HG03565 (cell line): ENCODE measurements at regions not wholly inside any gene's neighbourhood (a gene's known extent, or its start where the extent isn't known, plus 50 kb on each side); places are given as distances from the start of the nearest gene placed in this dataset.

Source experiments
- ATAC-seq: cut with Tn5 transposase; IDR thresholded peaks from one replicate; pipeline ENCODE4 v1.9.1; 2021; ENCODE audit warnings: mild to moderate bottlenecking, moderate library complexity; ENCODE audit not compliant: unreplicated experiment

DNA sequence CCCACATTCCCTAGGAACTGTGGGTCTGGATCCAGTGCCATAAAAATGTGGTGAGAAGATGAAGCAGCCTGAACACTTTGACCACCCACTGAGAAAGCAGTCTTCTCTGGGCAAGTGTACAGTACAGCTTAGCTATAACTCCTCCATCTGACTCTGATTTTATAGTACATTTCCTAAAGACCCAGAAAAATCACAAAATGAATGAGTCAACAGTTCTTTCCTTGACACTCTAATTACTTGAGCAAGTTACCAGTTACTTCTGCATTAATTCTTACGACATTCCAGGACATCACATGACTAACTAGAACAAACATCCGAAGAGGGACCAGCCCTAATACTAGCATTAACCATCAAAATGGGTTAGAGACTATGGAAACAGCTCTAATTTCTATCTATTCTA, 148.1 kb upstream of the PEX5L start:
- ATAC-seq: no peak

DNA sequence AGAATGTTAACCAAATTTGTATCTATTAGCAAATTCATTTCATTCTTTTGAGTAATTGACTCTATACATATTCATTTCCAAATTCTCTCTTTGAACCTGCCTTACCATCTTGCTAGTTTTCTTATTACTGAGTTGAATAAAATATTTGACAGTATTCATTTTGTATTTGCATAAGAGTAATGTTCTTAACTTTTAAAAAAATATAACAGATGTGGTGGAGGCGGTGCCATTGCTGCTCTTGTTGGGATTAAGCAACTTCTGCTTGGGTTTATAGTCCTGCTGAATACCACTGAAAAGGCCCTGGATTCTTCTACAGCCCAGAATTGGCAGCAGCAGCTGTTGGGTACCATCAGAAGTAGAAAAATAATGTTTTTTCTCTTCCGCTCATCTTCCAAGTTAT, 148.9 kb upstream of the PEX5L start:
- no peak for ATAC-seq

DNA sequence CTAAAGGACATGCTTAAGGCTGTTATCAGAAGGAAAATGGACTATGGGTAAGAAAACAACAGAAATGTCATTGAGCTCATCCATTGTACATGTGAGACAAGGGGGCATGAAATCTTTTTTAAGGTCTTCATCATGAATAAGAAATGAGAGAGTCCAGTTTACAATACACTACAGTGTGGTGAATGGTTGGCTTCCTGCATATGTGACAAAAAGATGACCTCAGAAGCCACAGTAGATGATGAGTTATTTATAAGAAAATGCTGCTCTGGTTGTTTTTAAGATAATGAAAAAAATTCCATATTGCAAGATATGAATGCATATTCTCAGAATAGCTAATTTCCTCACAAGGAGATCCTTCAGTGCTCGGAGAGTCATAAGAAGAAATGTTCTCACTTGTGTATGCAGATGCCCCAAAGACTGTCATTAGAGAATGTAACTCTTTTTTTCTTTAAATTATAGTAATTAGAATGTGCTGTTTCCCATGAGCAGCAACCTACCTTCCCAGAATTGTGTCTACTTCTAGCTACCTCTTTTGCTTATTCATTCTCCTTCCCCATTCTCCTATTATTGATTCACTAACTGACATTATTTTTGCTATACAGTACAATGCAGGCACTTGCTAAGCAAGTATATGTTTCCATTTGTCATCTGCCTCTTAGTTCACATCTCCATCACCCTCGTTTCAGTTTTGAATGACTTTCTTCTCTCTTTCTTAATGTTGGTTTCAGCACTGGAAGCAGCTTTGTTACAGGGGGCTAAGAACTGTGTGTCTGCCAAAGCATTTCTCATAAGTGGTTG, 152.0 kb upstream of the PEX5L start:
- ATAC-seq: peak; percentile 78

DNA sequence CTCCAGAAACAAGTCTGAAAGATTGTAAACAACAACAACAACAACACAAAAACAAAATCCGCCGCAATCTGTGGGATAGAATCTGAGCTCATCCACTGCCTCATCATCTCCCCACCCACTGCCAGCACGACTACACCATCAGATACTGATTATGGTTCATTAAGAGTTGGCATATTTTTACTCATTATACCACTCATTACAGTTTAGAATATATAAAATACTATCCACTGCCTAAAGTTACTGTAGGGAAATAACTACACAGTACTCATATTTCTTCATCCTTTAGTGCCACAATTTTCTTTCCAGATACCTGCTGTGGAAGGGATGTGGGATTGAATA, 152.5 kb upstream of the PEX5L start:
- no peak for ATAC-seq

DNA sequence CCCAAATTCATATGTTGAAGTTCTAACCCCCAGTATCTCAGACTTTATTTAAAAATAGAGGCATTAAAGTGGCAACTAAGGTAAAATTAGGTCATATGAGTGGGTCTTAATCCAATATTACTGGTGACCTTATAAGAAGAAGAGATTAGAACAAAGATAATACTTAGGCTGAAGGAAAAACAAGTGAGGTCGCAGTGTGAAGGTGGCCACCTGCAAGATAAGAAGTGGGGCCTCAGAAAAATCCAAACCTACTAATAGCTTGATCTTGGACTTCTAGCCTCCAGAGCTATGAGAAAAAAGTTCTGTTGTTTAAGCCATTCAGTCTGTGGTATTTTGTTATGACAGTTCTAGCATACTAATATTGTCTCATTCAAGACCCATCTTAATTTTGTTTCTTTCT, 159.9 kb upstream of the PEX5L start:
- ATAC-seq: no peak

DNA sequence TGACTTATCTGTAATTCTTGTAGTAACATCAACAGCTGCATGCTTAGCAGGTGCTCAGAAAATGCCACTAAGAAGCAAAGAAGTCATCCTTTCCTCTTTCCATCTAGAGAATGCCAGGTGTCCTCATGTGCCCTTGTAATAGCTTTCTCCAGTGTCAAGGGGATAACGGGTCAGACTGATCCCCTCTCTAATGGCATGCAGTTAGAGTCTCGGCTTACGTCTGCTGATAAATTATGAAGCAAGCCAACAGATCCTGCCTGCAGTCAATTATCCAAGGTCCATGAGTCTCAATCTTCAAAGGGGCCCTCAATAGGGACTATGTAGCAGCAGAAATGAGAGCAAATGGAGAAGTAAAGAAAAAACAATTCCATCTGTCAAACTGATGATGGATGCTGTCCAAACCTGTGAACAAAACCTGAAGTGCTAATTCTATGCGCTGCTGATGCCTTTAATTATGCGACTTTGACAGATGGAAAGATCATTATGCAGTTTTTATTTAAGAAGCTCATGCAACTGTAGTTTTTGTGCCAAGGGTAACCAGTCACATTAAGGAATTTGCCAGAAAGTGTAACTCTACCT, 162.8 kb upstream of the PEX5L start:
- ATAC-seq: no peak

DNA sequence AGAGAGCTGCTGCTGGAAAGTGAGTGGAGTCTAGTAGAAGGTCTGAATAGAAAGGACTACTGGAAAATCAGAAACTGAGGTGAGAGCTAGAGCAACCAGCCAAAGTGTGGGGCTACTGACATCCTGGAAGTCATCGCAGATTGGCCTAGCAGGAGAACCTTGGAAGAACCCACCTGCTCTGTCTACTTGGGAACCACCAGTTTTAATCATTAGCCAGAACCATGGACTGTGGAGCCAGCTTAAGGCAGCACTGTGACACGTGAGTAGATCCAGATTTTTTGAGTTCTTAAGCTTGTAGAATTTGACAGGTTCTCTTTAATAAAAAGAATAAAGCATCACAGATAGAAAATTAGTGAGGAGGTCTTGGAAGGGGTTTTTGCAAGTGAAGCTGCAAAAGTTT, 179.1 kb upstream of the PEX5L start:
- no peak for ATAC-seq

DNA sequence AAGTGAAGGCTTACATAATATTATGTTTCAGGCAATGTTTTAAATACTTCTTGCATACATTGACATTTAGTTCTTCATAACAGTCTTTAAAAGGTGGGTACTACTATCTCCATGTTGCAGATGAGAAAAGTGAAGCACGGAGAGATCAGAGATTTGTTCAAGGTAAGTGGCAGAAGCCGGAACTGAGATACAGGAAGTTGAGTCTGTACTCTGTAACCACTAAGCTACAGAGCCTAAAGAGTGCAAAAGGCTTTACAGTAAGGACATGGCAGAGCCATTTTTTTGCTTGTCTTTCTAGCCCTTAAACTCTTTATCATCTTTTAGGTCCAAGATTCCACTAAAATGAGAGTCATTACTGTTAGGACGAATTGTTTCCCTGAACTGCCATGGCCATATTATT, 186.5 kb upstream of the PEX5L start:
- ATAC-seq: no peak

DNA sequence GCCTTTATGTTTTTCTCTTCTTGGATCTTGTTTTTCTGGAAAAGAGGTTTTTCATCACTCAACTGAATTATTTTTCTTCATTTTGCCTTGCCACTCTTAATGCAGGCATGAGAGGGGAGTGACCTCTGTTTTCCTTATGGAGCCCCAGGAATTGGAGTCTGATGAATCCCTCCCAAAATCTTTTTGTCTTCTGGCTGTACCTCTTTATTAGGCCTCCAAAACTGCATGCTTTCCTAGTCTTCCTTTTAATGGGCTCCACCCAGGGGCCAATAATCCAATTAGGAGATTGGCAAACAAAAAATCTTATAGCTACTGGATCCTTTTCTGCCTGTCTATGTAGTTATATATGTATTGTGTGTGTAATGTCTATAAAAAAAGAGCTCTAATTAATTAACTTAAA, 192.4 kb upstream of the PEX5L start:
- no peak for ATAC-seq

DNA sequence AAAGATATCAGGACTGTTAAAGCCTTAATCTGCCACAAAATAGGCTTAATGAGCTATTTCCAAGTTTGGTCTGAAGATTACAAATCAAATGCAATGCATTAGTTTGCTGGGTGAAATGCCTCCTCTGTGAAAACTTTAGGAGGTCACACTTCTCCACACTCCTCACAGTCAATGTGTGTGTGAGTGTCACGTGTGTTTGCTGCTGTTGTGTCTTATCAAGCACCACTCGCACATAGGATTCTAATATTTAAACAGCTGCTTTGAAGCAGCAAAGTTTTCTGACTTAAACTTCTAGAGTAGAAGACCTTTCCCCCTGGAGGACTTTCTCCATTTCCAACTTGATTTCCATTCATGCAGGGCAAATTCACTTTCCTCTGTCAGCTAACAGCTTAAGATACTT, 203.2 kb upstream of the PEX5L start:
- ATAC-seq: no peak

DNA sequence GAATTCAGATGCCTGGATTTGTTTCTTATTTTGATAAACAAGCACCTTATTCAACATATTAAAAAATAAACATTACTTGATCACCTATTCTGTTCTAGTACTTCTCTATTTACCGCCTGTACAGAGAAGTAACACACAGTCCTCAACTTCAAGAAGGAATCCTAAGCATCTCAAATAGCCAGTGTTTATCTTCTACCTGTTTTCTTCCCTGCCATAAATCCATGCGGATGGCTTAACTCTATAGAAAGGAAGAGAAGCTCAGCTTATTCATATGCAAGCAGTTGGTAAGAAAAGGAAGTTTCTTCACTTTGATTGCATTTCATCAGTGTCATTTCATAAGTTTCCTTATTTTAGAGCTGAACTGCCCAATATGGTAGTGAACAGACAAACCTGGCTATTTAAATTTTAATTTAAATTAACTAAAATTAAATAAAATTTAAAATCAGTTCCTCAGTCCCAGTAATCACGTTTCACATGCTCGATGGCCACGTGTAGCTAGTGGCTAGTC, 210.0 kb upstream of the PEX5L start:
- ATAC-seq: no peak

DNA sequence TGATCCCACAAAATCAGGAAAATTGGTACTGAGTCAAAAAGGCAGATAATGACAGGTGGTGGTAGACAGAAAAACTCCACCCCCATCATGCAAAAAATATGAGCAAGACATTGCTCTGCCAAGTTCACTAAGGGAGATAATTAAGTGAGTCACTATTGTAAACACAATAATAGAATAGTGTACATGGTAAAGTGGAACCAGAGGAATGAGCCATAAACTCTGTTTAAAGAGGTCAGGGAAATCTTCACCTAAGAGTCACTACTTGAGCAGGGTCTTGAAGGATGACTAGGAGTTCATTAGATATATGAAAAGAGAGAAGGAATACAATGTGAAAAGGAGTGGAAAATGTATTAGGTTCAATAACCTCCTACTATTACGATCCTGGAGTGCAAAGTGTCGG, 213.4 kb upstream of the PEX5L start:
- no peak for ATAC-seq

DNA sequence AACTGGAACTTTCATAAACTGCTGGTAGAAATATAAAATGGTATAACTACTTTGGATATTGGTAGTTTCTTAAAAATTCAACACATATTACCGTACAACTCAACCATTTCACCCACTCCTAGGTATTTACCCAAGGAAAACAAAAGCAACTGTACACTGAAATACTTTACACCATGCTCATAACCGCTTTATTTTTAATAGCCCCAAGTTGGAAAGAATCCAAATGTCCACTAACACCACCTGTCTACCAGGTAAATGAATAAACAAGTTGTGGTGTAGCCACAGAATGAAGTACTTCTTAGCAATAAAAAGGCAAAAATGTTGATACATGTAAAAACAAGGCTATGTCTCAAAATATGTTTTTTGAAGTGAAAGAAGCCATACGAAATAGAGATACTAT, 215.9 kb upstream of the PEX5L start:
- no peak for ATAC-seq

DNA sequence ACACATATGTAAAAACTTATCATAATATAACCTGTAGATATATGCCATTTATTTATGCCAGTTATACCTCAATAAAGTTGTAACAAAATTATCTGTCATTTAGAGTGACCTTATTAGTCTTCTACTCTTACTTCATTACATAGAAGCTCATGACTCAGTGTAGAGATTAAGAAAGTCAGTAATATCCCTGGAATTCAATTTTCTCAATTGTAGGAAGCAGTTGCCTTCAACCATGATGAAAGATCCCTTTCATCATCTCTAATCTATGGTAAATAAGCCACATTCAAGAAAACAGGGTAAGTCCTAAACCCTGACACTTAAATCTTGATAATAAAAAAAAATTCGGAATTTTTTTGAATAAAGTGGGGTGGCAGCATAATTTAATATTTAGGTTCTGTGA, 216.5 kb upstream of the PEX5L start:
- ATAC-seq: no peak

DNA sequence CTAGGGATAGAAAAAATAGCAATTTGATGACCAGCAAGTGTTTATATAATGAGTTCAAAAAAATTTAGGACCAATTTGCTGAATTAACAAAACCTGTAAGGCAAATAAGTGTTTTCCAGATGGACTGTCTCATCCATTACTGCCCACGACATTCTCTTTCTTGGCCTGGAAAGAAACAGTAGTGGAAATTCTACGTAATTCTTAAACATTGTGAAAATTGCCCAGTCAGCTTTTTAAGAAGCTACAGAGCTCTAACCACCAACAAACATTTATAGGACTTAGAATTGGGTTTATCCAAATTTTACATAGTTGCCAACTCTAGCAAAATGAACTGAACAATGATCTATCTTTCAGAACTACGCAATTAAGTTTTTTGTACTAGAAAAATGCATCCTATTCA, 227.7 kb upstream of the PEX5L start:
- ATAC-seq: no peak

DNA sequence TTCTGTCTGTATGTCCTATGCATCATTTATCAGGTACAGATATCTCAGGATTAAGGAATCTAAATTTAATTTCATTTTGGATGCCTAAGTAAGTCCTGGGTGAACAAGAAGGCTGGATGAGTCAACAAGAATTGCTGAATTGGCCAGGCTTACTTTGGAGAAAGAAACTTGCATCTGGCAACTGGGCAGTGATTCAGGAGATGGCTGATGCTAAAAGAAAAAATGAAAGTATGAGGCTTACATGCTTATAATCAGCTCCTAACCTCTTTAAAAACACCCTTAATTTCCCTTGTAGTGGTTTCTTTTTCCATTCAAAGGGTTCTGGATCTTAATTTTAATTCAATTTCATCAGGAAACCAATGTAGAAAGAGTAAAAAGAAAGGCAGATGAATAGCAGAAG, 228.8 kb upstream of the PEX5L start:
- no peak for ATAC-seq

DNA sequence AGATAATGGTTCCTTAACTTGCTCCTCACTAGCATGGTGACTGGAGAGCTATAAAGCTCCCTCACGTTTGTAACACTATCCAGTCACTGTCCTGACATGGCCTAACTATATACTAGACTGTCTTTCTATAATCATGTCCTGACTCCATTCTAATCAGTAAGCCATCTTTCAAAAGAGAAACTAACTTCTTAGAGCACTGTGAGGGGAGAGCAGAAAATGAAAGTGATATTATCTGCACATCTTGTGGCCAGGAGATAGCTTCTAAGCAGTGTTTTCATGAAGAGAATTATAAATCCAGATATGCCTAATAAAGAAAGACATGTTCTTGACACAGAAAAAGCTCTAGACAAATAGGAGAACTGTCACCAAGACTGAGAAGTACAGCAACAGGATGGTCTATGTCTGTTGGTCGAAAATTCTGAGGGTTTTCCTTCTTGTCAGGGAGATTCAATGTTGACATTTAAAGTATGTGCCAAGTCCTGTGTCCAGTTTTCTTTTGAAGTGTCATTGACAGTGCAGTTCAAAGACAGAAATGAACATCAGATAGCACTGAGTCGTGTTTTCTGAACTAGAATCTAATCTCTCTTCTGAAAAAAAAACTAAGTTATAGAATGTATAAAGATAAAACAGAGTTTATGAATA, 230.6 kb upstream of the PEX5L start:
- ATAC-seq: peak; percentile 98

DNA sequence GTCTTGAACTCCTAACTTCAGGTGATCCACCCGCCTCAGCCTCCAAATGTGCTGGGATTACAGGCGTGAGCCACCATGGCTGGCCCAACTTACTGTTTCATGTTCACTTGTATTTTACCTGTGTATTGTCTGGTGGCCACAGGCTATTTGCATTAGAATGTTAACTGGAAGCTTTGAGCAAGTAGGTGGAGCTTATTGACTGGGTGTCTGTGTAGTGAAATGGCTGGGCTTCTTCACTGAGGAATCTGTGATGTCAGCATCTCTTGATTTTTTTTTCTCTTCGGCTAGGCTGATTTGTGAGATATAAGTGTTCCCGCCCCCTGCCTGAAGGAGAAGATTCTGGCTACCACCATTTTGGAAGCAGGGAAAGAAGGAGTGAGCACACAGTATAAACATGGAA, 237.8 kb upstream of the PEX5L start:
- no peak for ATAC-seq

DNA sequence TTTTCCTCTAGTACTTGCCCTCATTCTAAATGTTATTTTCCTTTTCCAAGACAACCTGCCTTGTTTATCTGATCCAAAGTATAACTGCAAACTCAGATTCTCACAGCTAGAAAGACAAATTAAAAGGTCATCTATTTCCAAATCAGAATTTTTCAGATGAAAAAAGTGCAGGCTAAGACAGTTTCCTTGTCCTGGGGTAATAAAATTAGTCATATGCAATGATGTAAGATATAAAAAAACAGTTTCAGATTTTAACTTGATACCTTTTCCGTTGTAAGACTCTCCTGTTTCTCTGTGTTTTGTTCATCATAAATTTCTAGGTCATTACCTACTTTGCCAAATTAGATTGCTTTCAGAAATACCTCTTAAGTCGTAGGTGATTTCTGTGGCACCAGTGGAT, 238.4 kb upstream of the PEX5L start:
- ATAC-seq: no peak

DNA sequence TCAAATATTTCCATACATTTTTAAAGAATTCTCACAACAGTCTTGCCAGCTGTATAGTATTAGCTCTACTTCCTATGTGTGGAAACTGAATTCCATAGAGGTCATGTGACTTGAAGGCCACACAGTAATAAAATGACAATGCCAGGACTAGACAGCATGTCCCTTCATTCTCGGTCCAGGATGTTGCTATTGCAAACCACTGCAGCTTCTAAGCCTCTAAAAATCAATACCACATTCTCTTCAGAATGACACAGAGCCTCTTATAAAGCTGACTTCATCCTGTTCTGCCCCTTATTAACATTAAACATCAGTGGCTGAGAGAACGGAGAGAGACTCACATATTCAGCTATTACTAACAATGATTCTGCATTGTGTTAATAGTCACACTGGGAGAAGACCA, 240.3 kb upstream of the PEX5L start:
- no peak for ATAC-seq

DNA sequence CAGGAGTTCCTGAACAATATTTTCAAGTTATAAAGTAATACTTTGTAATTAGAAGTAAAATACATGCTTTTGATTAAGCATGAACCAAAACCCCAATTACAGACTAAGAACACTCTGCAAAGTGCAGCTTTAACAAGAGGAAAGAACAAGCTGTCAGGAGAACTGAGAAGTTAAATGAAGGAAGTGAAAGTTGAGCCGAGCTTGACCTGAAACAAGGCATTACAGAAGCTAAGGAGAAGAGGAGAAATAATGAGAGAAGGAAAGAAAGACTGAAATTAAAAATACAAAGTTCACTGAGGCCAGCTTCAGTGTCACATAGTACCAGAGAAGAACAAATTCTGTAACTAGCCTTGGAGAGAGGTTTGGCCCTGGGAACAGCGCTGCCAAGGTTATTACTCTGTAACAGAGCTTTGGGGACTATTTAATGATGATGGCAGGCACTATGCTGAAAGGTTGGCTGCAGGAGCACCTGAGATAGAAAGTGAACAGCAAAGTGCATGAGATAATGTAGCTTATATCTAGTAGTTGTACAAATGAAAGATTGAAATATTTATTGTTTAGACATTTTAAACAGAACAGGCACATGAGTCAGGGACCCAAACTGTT, 241.9 kb upstream of the PEX5L start:
- ATAC-seq: peak; percentile 96

DNA sequence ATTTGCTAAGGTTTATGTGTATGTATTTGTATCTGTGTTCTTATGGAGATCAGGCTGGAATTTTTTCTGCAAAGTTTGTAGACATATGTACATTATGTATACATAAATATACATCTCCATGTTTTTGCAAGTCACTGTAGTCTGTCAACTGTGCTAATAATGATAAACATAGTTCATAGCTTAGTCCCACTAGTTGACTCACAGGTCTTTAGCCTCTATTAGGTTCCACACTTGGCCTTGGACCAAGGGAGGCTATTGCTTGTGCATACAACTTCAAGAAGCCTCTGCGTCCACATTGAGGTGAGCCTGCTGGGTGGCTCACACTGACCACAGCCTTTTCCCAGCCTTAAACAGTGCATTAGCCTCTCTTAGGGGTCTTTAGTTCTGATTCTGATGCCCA, 243.8 kb upstream of the PEX5L start:
- no peak for ATAC-seq
